GM19468 (cell line): ENCODE measurements at regions not wholly inside any gene's neighbourhood (a gene's known extent, or its start where the extent isn't known, plus 50 kb on each side); places are given as distances from the start of the nearest gene placed in this dataset.

Experiments
- ATAC-seq: cut with Tn5 transposase; IDR thresholded peaks from one replicate; pipeline ENCODE4 v1.9.1; 2021; ENCODE audit warnings: mild to moderate bottlenecking, moderate library complexity, moderate number of reproducible peaks; ENCODE audit not compliant: unreplicated experiment; ENCODE audit errors: extremely low read depth

GRCh38 chr12:93191956-93192355, 185.8 kb upstream of the NUDT4 start:
- no peak for ATAC-seq

- ATAC-seq, result no peak
Measured at GRCh38 chr12:93192878-93193277, 184.8 kb upstream of the NUDT4 start.

GRCh38 chr12:93195511-93195910, 182.2 kb upstream of the NUDT4 start:
- ATAC-seq, result no peak

GRCh38 chr12:93197067-93197593, 180.6 kb upstream of the NUDT4 start:
- no peak for ATAC-seq

- ATAC-seq, result no peak
Measured at GRCh38 chr12:93198086-93198485, 179.6 kb upstream of the NUDT4 start.

- no peak for ATAC-seq
Measured at GRCh38 chr12:93199831-93200236, 177.9 kb upstream of the NUDT4 start.

GRCh38 chr12:93200291-93200917, 177.3 kb upstream of the NUDT4 start:
- ATAC-seq, result no peak

GRCh38 chr12:93201990-93202389, 175.7 kb upstream of the NUDT4 start:
- no peak for ATAC-seq

GRCh38 chr12:93202688-93203087, 175.0 kb upstream of the NUDT4 start:
- no peak for ATAC-seq

- no peak for ATAC-seq
Measured at GRCh38 chr12:93203361-93203760, 174.4 kb upstream of the NUDT4 start.

- no peak for ATAC-seq
Measured at GRCh38 chr12:93204896-93205295, 172.8 kb upstream of the NUDT4 start.

- no peak for ATAC-seq
Measured at GRCh38 chr12:93205361-93205760, 172.4 kb upstream of the NUDT4 start.

- no peak for ATAC-seq
Measured at GRCh38 chr12:93208011-93208410, 169.7 kb upstream of the NUDT4 start.

- no peak for ATAC-seq
Measured at GRCh38 chr12:93214523-93215289, 163.0 kb upstream of the NUDT4 start.

GRCh38 chr12:93215290-93215678, 162.4 kb upstream of the NUDT4 start:
- ATAC-seq, result no peak

GRCh38 chr12:93219947-93220346, 157.8 kb upstream of the NUDT4 start:
- ATAC-seq, result no peak

GRCh38 chr12:93221841-93222240, 155.9 kb upstream of the NUDT4 start:
- ATAC-seq, result no peak

- ATAC-seq, result no peak
Measured at GRCh38 chr12:93223440-93224426, 154.0 kb upstream of the NUDT4 start.

GRCh38 chr12:93225094-93225493, 152.6 kb upstream of the NUDT4 start:
- no peak for ATAC-seq

GRCh38 chr12:93226361-93226760, 151.4 kb upstream of the NUDT4 start:
- no peak for ATAC-seq
